Kidney (tissue), 13 donors: ENCODE measurements at regions not wholly inside any gene's neighbourhood (a gene's known extent, or its start where the extent isn't known, plus 50 kb on each side); places are given as distances from the start of the nearest gene placed in this dataset.

ENCODE experiments used
- DNase-seq, 5 donors: peaks; one replicate each; pipeline ENCODE4 v3.0.0-alpha.2; 2013 to 2020
- FAIRE-seq: peaks from 2 replicates; lab custom pipeline; 2012; peaks lifted over from hg19 to GRCh38; lab: Jason Lieb, UNC
- H3K27ac ChIP-seq, 2 donors: one replicate each; pipeline ENCODE4 v1.7.0; 2013; ENCODE audit warnings: low read depth in 2 of 2, low read length in 2 of 2, inconsistent platforms in 1 of 2
- H3K27me3 ChIP-seq: one replicate; pipeline ENCODE4 v1.7.1; 2013; ENCODE audit warnings: low read length, inconsistent platforms; ENCODE audit not compliant: control insufficient read depth, insufficient read depth
- H3K36me3 ChIP-seq, 3 donors: one replicate each; pipeline versions ENCODE4 v1.7.0 to v1.7.1; 2013; ENCODE audit warnings: low read length in 3 of 3, control low read depth in 1 of 3, inconsistent platforms in 1 of 3; ENCODE audit not compliant: insufficient read depth in 3 of 3, control insufficient read depth in 2 of 3
- H3K4me1 ChIP-seq, 3 donors: one replicate each; pipeline versions ENCODE4 v1.7.0 to v1.7.1; 2013; ENCODE audit warnings: low read length in 3 of 3, inconsistent platforms in 1 of 3, low read depth in 1 of 3; ENCODE audit not compliant: control insufficient read depth in 2 of 3, insufficient read depth in 2 of 3
- H3K4me3 ChIP-seq, 3 donors: one replicate each; pipeline versions ENCODE4 v1.7.0 to v1.8.1; 2013; ENCODE audit warnings: low read length in 3 of 3, control low read depth in 1 of 3, inconsistent platforms in 1 of 3
- H3K9ac ChIP-seq, 3 donors: one replicate each; pipeline versions ENCODE4 v1.7.0 to v1.7.1; 2013; ENCODE audit warnings: low read length in 3 of 3, control low read depth in 1 of 3, inconsistent platforms in 1 of 3
- H3K9me3 ChIP-seq, 3 donors: one replicate each; pipeline versions ENCODE4 v1.7.0 to v1.7.1; 2013; ENCODE audit warnings: low read length in 3 of 3, control low read depth in 1 of 3, inconsistent platforms in 1 of 3; ENCODE audit not compliant: control insufficient read depth in 2 of 3, insufficient read depth in 1 of 3
- intact Hi-C: fragments of 100-400 bp; cut with DNase I; formaldehyde crosslinking; loops from one replicate; pipeline ENCODE4 v1.11.1; 2022
- TF ChIP-seq, protein P1 (sequence below): IDR thresholded peaks from 3 replicates; pipeline ENCODE4 v1.5.1; 2012; ENCODE audit warnings: mild to moderate bottlenecking, moderate library complexity, borderline replicate concordance; ENCODE audit not compliant: insufficient read depth; ENCODE audit errors: extremely low read depth
- donor health status: control.
- donor health status: control.
- donor health status: control.
- donor health status: control.
- donor health status: control.
- donor health status: DM: yes; HTN: yes; CAD: no.
- donor health status: Normal renal cell carcinoma (clear cell type).

- DNase-seq (peak in 1 of 5 donors; percentile 23), FAIRE-seq (no peak)
- H3K4me3 ChIP-seq = no peak overlapping the region
- no peak overlapping the region for H3K9ac ChIP-seq
- intact Hi-C loops = no loop called here
- H3K4me1 ChIP-seq = no peaks in the 10 kb centered on the region
- H3K27ac ChIP-seq = no peak overlapping the region
- H3K9me3 ChIP-seq = no peaks in the 10 kb centered on the region
- no peaks in the 10 kb centered on the region for H3K36me3 ChIP-seq
- TF ChIP-seq, protein P1, sequence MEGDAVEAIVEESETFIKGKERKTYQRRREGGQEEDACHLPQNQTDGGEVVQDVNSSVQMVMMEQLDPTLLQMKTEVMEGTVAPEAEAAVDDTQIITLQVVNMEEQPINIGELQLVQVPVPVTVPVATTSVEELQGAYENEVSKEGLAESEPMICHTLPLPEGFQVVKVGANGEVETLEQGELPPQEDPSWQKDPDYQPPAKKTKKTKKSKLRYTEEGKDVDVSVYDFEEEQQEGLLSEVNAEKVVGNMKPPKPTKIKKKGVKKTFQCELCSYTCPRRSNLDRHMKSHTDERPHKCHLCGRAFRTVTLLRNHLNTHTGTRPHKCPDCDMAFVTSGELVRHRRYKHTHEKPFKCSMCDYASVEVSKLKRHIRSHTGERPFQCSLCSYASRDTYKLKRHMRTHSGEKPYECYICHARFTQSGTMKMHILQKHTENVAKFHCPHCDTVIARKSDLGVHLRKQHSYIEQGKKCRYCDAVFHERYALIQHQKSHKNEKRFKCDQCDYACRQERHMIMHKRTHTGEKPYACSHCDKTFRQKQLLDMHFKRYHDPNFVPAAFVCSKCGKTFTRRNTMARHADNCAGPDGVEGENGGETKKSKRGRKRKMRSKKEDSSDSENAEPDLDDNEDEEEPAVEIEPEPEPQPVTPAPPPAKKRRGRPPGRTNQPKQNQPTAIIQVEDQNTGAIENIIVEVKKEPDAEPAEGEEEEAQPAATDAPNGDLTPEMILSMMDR = no peak
- H3K27me3 ChIP-seq = no peaks in the 10 kb centered on the region
Measured at GRCh38 chr12:92434607-92435025, 268.2 kb upstream of the PLEKHG7 start.

- DNase-seq = no peak
- H3K4me3 ChIP-seq = no peak overlapping the region
- no peaks in the 10 kb centered on the region for H3K27me3 ChIP-seq
- no peak overlapping the region for H3K9ac ChIP-seq
- H3K9me3 ChIP-seq = no peaks in the 10 kb centered on the region
- TF ChIP-seq, protein P1 = no peak
- H3K27ac ChIP-seq = no peak overlapping the region
- intact Hi-C loops = no loop called here
- no peaks in the 10 kb centered on the region for H3K36me3 ChIP-seq
- H3K4me1 ChIP-seq = no peaks in the 10 kb centered on the region
- no peak for FAIRE-seq
Measured at GRCh38 chr12:92432724-92433441, 269.9 kb upstream of the PLEKHG7 start.

- intact Hi-C loops = no loop called here
- TF ChIP-seq, protein P1 = no peak
- FAIRE-seq = no peak
Measured at GRCh38 chr12:92431146-92431545, 271.6 kb upstream of the PLEKHG7 start.

More at GRCh38 chr12:92431146-92431545, 271.6 kb upstream of the PLEKHG7 start:
- no peaks in the 10 kb centered on the region for H3K4me1 ChIP-seq
- no peak for DNase-seq
- H3K4me3 ChIP-seq = no peak overlapping the region
- no peaks in the 10 kb centered on the region for H3K9me3 ChIP-seq
- no peaks in the 10 kb centered on the region for H3K36me3 ChIP-seq
- H3K27me3 ChIP-seq = no peaks in the 10 kb centered on the region
- H3K27ac ChIP-seq = no peak overlapping the region
- no peak overlapping the region for H3K9ac ChIP-seq
